Keratinocyte (primary cell): ENCODE measurements at regions not wholly inside any gene's neighbourhood (a gene's known extent, or its start where the extent isn't known, plus 50 kb on each side); places are given as distances from the start of the nearest gene placed in this dataset.

Source experiments
- DNase-seq: peaks from one replicate; pipeline ENCODE4 v3.0.0-alpha.2; 2011; ENCODE audit warnings: low read depth, missing footprints, low spot score
- FAIRE-seq: peaks from 2 replicates; lab custom pipeline; 2011; peaks lifted over from hg19 to GRCh38; lab: Jason Lieb, UNC
- H2AFZ ChIP-seq: 2 replicates; pipeline ENCODE4 v1.6.0; 2012; ENCODE audit warnings: low read length, control low read depth, inconsistent platforms; ENCODE audit not compliant: control insufficient read depth
- H3K27ac ChIP-seq: 2 replicates; pipeline ENCODE4 v1.5.1; 2011; ENCODE audit warnings: low read length; ENCODE audit not compliant: control insufficient read depth, insufficient read depth
- H3K27me3 ChIP-seq: 3 replicates; pipeline ENCODE4 v1.6.0; 2011; ENCODE audit warnings: low read length; ENCODE audit not compliant: control insufficient read depth, insufficient read depth; ENCODE audit errors: extremely low read depth
- H3K36me3 ChIP-seq, 2 experiments: 2 replicates in 1 of 2; 3 replicates in 1 of 2; pipeline ENCODE4 v1.5.1; 2011; ENCODE audit warnings: low read length in 2 of 2, mild to moderate bottlenecking in 1 of 2; ENCODE audit not compliant: control insufficient read depth in 2 of 2, insufficient read depth in 2 of 2; ENCODE audit errors: extremely low read depth in 1 of 2
- H3K4me1 ChIP-seq: 3 replicates; pipeline ENCODE4 v1.5.1; 2011; ENCODE audit warnings: low read length; ENCODE audit not compliant: control insufficient read depth, insufficient read depth; ENCODE audit errors: extremely low read depth
- H3K4me2 ChIP-seq: 3 replicates; pipeline ENCODE4 v1.6.0; 2011; ENCODE audit warnings: low read depth, low read length; ENCODE audit not compliant: control insufficient read depth, insufficient read depth; ENCODE audit errors: extremely low read depth
- H3K4me3 ChIP-seq, 3 experiments: fragments of 200-600 bp in 1 of 3; sonication (generic) in 1 of 3; 2 replicates in 2 of 3; 3 replicates in 1 of 3; pipeline ENCODE4 v1.5.1; 2011 to 2016; ENCODE audit warnings: low read length in 3 of 3, mild to moderate bottlenecking in 3 of 3, control low read depth in 2 of 3, inconsistent platforms in 1 of 3, low read depth in 1 of 3, mixed read lengths in 1 of 3, mixed run types in 1 of 3, moderate library complexity in 1 of 3; ENCODE audit not compliant: control insufficient read depth in 2 of 3, insufficient read depth in 2 of 3; ENCODE audit errors: extremely low read depth in 1 of 3
- H3K79me2 ChIP-seq: 2 replicates; pipeline ENCODE4 v1.6.0; 2012; ENCODE audit warnings: low read length; ENCODE audit not compliant: control insufficient read depth, insufficient read depth
- H3K9ac ChIP-seq: 3 replicates; pipeline ENCODE4 v1.6.0; 2011; ENCODE audit warnings: low read length; ENCODE audit not compliant: control insufficient read depth, insufficient read depth; ENCODE audit errors: extremely low read depth
- H3K9me1 ChIP-seq: 3 replicates; pipeline ENCODE4 v1.6.0; 2011; ENCODE audit warnings: low read length; ENCODE audit not compliant: control insufficient read depth, insufficient read depth; ENCODE audit errors: extremely low read depth
- H3K9me3 ChIP-seq: 2 replicates; pipeline ENCODE4 v1.5.1; 2012; ENCODE audit warnings: low read depth, low read length; ENCODE audit not compliant: control insufficient read depth
- H4K20me1 ChIP-seq: 3 replicates; pipeline ENCODE4 v1.6.0; 2011; ENCODE audit warnings: low read length; ENCODE audit not compliant: control insufficient read depth, insufficient read depth; ENCODE audit errors: extremely low read depth
- EZH2 ChIP-seq: IDR thresholded peaks from one replicate; pipeline ENCODE4 v1.6.1; 2012; ENCODE audit warnings: inconsistent platforms, mild to moderate bottlenecking, low read length, moderate library complexity
- dilution Hi-C: fragments of 300-500 bp; cut with MboI; formaldehyde crosslinking; loops from one replicate; pipeline ENCODE4 v1.7.0; 2020; ENCODE audit warnings: low sequenced_read_pairs; ENCODE audit not compliant: extremely low pct_ligation_motif_present
- TF ChIP-seq, protein P1 (sequence below), 3 experiments: IDR thresholded peaks in 1 of 3; conservative IDR thresholded peaks in 1 of 3; optimal IDR thresholded peaks in 1 of 3; 2 replicates in 2 of 3; 3 replicates in 1 of 3; pipeline versions ENCODE3 to v1.5.1; 2011; ENCODE audit warnings: low read length in 3 of 3, mild to moderate bottlenecking in 3 of 3, moderate library complexity in 2 of 3, control low read depth in 1 of 3, inconsistent platforms in 1 of 3; ENCODE audit not compliant: insufficient read depth in 2 of 3; ENCODE audit errors: extremely low read depth in 1 of 3

DNA sequence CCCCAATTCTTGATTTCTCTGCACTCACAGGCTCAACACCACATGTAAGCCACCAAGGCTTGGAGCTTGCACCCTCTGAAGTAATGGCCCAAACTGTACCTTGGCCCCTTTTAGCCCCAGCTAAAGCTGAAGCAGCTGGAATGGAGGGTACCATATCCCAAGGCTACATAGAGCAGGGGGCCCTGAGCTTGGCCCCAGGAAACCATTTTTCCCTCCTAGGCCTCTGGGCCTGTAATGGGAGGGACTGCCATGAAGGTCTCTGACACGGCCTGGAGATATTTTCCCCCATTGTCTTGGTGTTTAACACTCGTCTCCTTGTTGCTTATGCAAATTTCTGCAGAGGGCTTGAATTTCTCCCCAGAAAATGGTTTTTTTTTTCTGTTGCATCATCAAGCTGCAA is 69.7 kb downstream of the SKA1 start:
- Histone ChIP-seq H4K20me1 (no peaks in the 10 kb centered on the region), H3K9me1 (no peaks in the 10 kb centered on the region), H2AFZ (no peak overlapping the region), H3K27ac (no peak overlapping the region), H3K4me1 (no peaks in the 10 kb centered on the region), H3K9ac (no peak overlapping the region), H3K79me2 (no peaks in the 10 kb centered on the region), H3K4me3 (no peak overlapping the region), H3K27me3 (no peaks in the 10 kb centered on the region), H3K36me3 (no peaks in the 10 kb centered on the region), H3K4me2 (no peak overlapping the region), H3K9me3 (no peaks in the 10 kb centered on the region)
- DNase-seq (no peak), FAIRE-seq (no peak)
- TF ChIP-seq EZH2 = no peak
- TF ChIP-seq, protein P1, sequence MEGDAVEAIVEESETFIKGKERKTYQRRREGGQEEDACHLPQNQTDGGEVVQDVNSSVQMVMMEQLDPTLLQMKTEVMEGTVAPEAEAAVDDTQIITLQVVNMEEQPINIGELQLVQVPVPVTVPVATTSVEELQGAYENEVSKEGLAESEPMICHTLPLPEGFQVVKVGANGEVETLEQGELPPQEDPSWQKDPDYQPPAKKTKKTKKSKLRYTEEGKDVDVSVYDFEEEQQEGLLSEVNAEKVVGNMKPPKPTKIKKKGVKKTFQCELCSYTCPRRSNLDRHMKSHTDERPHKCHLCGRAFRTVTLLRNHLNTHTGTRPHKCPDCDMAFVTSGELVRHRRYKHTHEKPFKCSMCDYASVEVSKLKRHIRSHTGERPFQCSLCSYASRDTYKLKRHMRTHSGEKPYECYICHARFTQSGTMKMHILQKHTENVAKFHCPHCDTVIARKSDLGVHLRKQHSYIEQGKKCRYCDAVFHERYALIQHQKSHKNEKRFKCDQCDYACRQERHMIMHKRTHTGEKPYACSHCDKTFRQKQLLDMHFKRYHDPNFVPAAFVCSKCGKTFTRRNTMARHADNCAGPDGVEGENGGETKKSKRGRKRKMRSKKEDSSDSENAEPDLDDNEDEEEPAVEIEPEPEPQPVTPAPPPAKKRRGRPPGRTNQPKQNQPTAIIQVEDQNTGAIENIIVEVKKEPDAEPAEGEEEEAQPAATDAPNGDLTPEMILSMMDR (optimal IDR thresholded peaks at IDR 0.05 in 1 of 3, IDR thresholded peaks at IDR 0.05 in 1 of 3, conservative IDR thresholded peaks at IDR 0.05 in 1 of 3; ENCODE audit: extremely low read depth in 1 of 3, insufficient read depth in 2 of 3, low read length in 3 of 3) = no peak
- dilution Hi-C loops = no loop called here

DNA sequence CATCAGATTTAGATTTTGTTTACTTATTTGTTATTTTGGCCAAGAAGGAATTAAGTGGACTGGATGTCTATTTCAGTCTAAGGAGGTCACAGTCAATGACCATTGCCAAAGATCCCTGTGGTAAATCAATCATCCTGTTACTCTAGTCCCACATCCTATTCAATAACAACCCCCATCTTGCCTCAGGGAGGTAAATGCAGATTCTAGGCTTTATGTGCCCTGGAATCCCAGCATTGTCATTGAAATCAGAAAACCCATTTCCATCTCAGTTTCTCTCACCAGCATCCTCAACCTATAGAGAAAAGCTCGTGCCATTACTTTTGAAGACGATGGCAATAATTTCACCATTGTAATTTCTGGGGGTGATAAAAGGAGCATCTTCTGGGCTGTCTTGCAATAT is 71.8 kb downstream of the SKA1 start:
- H3K4me1 ChIP-seq = no peaks in the 10 kb centered on the region
- no peak for FAIRE-seq
- no peaks in the 10 kb centered on the region for H4K20me1 ChIP-seq
- no peak for DNase-seq
- TF ChIP-seq EZH2 = no peak
- TF ChIP-seq, protein P1 (optimal IDR thresholded peaks at IDR 0.05 in 1 of 3, IDR thresholded peaks at IDR 0.05 in 1 of 3, conservative IDR thresholded peaks at IDR 0.05 in 1 of 3; ENCODE audit: extremely low read depth in 1 of 3, insufficient read depth in 2 of 3, low read length in 3 of 3) = no peak
- dilution Hi-C loops = no loop called here
- no peaks in the 10 kb centered on the region for H3K36me3 ChIP-seq
- H3K27me3 ChIP-seq = no peaks in the 10 kb centered on the region
- no peak overlapping the region for H2AFZ ChIP-seq
- H3K4me2 ChIP-seq = no peak overlapping the region
- H3K79me2 ChIP-seq = no peaks in the 10 kb centered on the region
- no peak overlapping the region for H3K27ac ChIP-seq
- H3K9me1 ChIP-seq = no peaks in the 10 kb centered on the region
- H3K9me3 ChIP-seq = no peaks in the 10 kb centered on the region
- no peak overlapping the region for H3K4me3 ChIP-seq
- no peak overlapping the region for H3K9ac ChIP-seq
